ENCODE measurements at regions not wholly inside any gene's neighbourhood (a gene's known extent, or its start where the extent isn't known, plus 50 kb on each side); places are given as distances from the start of the nearest gene placed in this dataset.

DNA sequence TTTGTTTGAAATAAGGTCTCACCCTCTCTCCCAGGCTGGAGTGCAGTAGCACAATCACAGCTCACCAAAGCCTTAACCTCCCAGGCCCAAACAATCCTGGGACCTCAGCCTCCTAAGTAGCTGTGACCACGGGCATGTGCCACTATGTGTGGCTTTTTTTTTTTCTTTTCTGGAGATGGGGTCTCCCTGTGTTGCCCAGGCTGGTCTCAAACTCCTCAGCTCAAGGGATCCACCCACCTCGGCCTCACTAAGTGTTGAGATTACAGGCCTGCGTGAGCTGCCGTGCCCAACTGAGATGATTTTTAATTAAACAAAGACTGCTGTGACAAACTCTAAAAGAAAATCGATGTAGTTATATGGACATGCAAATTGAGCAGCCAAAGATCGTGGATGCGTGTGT is 768.4 kb upstream of the ADGRL2 start:
- TF ChIP-seq, protein P1, sequence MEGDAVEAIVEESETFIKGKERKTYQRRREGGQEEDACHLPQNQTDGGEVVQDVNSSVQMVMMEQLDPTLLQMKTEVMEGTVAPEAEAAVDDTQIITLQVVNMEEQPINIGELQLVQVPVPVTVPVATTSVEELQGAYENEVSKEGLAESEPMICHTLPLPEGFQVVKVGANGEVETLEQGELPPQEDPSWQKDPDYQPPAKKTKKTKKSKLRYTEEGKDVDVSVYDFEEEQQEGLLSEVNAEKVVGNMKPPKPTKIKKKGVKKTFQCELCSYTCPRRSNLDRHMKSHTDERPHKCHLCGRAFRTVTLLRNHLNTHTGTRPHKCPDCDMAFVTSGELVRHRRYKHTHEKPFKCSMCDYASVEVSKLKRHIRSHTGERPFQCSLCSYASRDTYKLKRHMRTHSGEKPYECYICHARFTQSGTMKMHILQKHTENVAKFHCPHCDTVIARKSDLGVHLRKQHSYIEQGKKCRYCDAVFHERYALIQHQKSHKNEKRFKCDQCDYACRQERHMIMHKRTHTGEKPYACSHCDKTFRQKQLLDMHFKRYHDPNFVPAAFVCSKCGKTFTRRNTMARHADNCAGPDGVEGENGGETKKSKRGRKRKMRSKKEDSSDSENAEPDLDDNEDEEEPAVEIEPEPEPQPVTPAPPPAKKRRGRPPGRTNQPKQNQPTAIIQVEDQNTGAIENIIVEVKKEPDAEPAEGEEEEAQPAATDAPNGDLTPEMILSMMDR (conservative IDR thresholded peaks at IDR 0.05; ENCODE audit: low read length) = no peak
- no peak for TF ChIP-seq EZH2phosphoT487 (IDR thresholded peaks at IDR 0.05; ENCODE audit: borderline replicate concordance, low read depth, low read length)
